H1 (cell line): ENCODE measurements at regions not wholly inside any gene's neighbourhood (a gene's known extent, or its start where the extent isn't known, plus 50 kb on each side); places are given as distances from the start of the nearest gene placed in this dataset.

Experiments
- CTCF ChIA-PET: fragments of 300-600 bp; sonication (Branson Sonifier 250); formaldehyde crosslinking; loops from one replicate; lab custom pipeline; 2021; ENCODE audit not compliant: partially characterized antibody; lab: Charles Lee
- POLR2A ChIA-PET: fragments of 300-600 bp; sonication (Branson Sonifier 250); formaldehyde crosslinking; loops from one replicate; lab custom pipeline; 2021; ENCODE audit warnings: inconsistent platforms; ENCODE audit not compliant: partially characterized antibody; lab: Charles Lee
- DNase-seq, 2 experiments: peaks; one replicate each; pipeline versions ENCODE4 v3.0.0 to v3.0.0-alpha.2; 2010 to 2022; ENCODE audit warnings: low spot score in 2 of 2, low read depth in 1 of 2, mixed read lengths in 1 of 2
- FAIRE-seq: peaks from 2 replicates; lab custom pipeline; 2011; peaks lifted over from hg19 to GRCh38; lab: Jason Lieb, UNC
- H2AFZ ChIP-seq: 2 replicates; pipeline ENCODE4 v1.8.1; 2012; ENCODE audit warnings: low read length, inconsistent platforms
- H2AK5ac ChIP-seq: 2 replicates; pipeline ENCODE4 v1.6.1; 2013; ENCODE audit warnings: low read depth, low read length
- H2BK120ac ChIP-seq: replicated peaks from 2 replicates; pipeline ENCODE3; 2013; ENCODE audit warnings: low read depth, low read length, inconsistent platforms
- H2BK12ac ChIP-seq: 2 replicates; pipeline ENCODE4 v1.6.1; 2013; ENCODE audit warnings: low read depth, low read length
- H2BK15ac ChIP-seq: 2 replicates; pipeline ENCODE4 v1.6.1; 2013; ENCODE audit warnings: low read length
- H2BK20ac ChIP-seq: 2 replicates; pipeline ENCODE4 v1.6.1; 2013; ENCODE audit warnings: low read length
- H2BK5ac ChIP-seq: 2 replicates; pipeline ENCODE4 v1.6.1; 2013; ENCODE audit warnings: low read depth, low read length
- H3K14ac ChIP-seq: 2 replicates; pipeline ENCODE4 v1.6.1; 2013; ENCODE audit warnings: inconsistent platforms; ENCODE audit not compliant: insufficient read length
- H3K18ac ChIP-seq: 2 replicates; pipeline ENCODE4 v1.6.1; 2013; ENCODE audit warnings: low read length; ENCODE audit errors: extremely low read depth
- H3K23ac ChIP-seq: 2 replicates; pipeline ENCODE4 v1.6.1; 2013; ENCODE audit warnings: inconsistent platforms; ENCODE audit not compliant: insufficient read length
- H3K23me2 ChIP-seq: 2 replicates; pipeline ENCODE4 v1.6.1; 2013; ENCODE audit warnings: low read depth, low read length
- H3K27ac ChIP-seq: 2 replicates; pipeline ENCODE4 v1.6.1; 2011; ENCODE audit warnings: low read depth, low read length, inconsistent platforms
- H3K27me3 ChIP-seq, 4 experiments: replicated peaks in 1 of 4; 1 replicate in 1 of 4; 2 replicates in 3 of 4; pipeline versions ENCODE4 v1.6.1 to v1.8.1; 2011 to 2013; ENCODE audit warnings: low read length in 3 of 4, mild to moderate bottlenecking in 3 of 4, inconsistent platforms in 2 of 4, mixed read lengths in 2 of 4, moderate library complexity in 1 of 4; ENCODE audit not compliant: control insufficient read depth in 3 of 4, insufficient read depth in 3 of 4; ENCODE audit errors: extremely low read depth in 1 of 4
- H3K36me3 ChIP-seq, 4 experiments: 2 replicates each; pipeline versions ENCODE4 v1.6.1 to v1.8.1; 2011 to 2013; ENCODE audit warnings: mild to moderate bottlenecking in 4 of 4, low read length in 3 of 4, moderate library complexity in 2 of 4, control low read depth in 1 of 4, inconsistent platforms in 1 of 4; ENCODE audit not compliant: insufficient read depth in 4 of 4, control insufficient read depth in 2 of 4
- H3K4ac ChIP-seq: replicated peaks from 2 replicates; pipeline ENCODE3; 2013; ENCODE audit warnings: low read length, low read depth, mixed read lengths, inconsistent platforms; ENCODE audit not compliant: insufficient read length
- H3K4me1 ChIP-seq, 4 experiments: replicated peaks in 1 of 4; 1 replicate in 1 of 4; 2 replicates in 3 of 4; pipeline versions ENCODE4 v1.6.1 to v1.8.1; 2011 to 2013; ENCODE audit warnings: low read length in 3 of 4, inconsistent platforms in 2 of 4, mixed read lengths in 1 of 4; ENCODE audit not compliant: insufficient read depth in 4 of 4, control insufficient read depth in 3 of 4
- H3K4me2 ChIP-seq, 2 experiments: 2 replicates each; pipeline versions ENCODE4 v1.6.1 to v1.8.1; 2011 to 2013; ENCODE audit warnings: low read depth in 2 of 2, low read length in 2 of 2, control low read depth in 1 of 2, inconsistent platforms in 1 of 2, mild to moderate bottlenecking in 1 of 2; ENCODE audit not compliant: insufficient read depth in 1 of 2
- H3K4me3 ChIP-seq, 4 experiments: fragments of 200-600, 300-600 bp in 1 of 4; sonication (generic), shearing (Covaris generic), sonication (Bioruptor Twin) in 1 of 4; 2 replicates each; pipeline versions ENCODE4 v1.5.1 to v1.8.1; 2011 to 2016; ENCODE audit warnings: low read length in 4 of 4, low read depth in 3 of 4, control low read depth in 2 of 4, inconsistent platforms in 2 of 4, mild to moderate bottlenecking in 2 of 4, mixed read lengths in 1 of 4, moderate library complexity in 1 of 4; ENCODE audit not compliant: insufficient read depth in 2 of 4; ENCODE audit errors: extremely low read depth in 1 of 4
- H3K56ac ChIP-seq: replicated peaks from 2 replicates; pipeline ENCODE3; 2013; ENCODE audit warnings: low read depth, mild to moderate bottlenecking, mixed read lengths, low read length, inconsistent platforms; ENCODE audit not compliant: insufficient read length
- H3K79me1 ChIP-seq: 2 replicates; pipeline ENCODE4 v1.6.1; 2013; ENCODE audit warnings: low read depth, low read length, control low read depth
- H3K79me2 ChIP-seq, 2 experiments: 2 replicates each; pipeline versions ENCODE4 v1.6.1 to v1.8.1; 2012 to 2013; ENCODE audit warnings: low read length in 2 of 2, mild to moderate bottlenecking in 2 of 2, inconsistent platforms in 1 of 2; ENCODE audit not compliant: insufficient read depth in 2 of 2, control insufficient read depth in 1 of 2
- H3K9ac ChIP-seq, 4 experiments: replicated peaks in 1 of 4; 1 replicate in 1 of 4; 2 replicates in 3 of 4; pipeline versions ENCODE4 v1.6.1 to v1.8.1; 2011 to 2013; ENCODE audit warnings: low read depth in 3 of 4, low read length in 3 of 4, control low read depth in 2 of 4, mild to moderate bottlenecking in 2 of 4, moderate library complexity in 2 of 4, inconsistent platforms in 1 of 4; ENCODE audit errors: extremely low read depth in 1 of 4
- H3K9me3 ChIP-seq, 2 experiments: 2 replicates each; pipeline versions ENCODE4 v1.6.1 to v1.8.1; 2012 to 2013; ENCODE audit warnings: mild to moderate bottlenecking in 2 of 2, moderate library complexity in 2 of 2, control low read depth in 1 of 2, inconsistent platforms in 1 of 2, low read depth in 1 of 2, low read length in 1 of 2, mixed read lengths in 1 of 2; ENCODE audit not compliant: insufficient read depth in 2 of 2
- H4K20me1 ChIP-seq, 2 experiments: replicated peaks in 1 of 2; 2 replicates each; pipeline versions ENCODE3 to v1.8.1; 2011 to 2013; ENCODE audit warnings: inconsistent platforms in 2 of 2, low read length in 2 of 2, mild to moderate bottlenecking in 1 of 2; ENCODE audit not compliant: insufficient read depth in 2 of 2, control insufficient read depth in 1 of 2
- H4K5ac ChIP-seq: 2 replicates; pipeline ENCODE4 v1.6.1; 2013; ENCODE audit warnings: low read length, low read depth, mixed read lengths, inconsistent platforms; ENCODE audit not compliant: insufficient read length
- H4K8ac ChIP-seq: 2 replicates; pipeline ENCODE4 v1.8.0; 2013; ENCODE audit warnings: mild to moderate bottlenecking, moderate library complexity, low read length, inconsistent platforms; ENCODE audit not compliant: insufficient read depth; ENCODE audit errors: extremely low read depth
- H4K91ac ChIP-seq: replicated peaks from 2 replicates; pipeline ENCODE3; 2013; ENCODE audit warnings: low read length, mixed read lengths, inconsistent platforms; ENCODE audit not compliant: insufficient read length
- ASH2L ChIP-seq: fragments of 200-600, 300-600 bp; sonication (generic); IDR thresholded peaks from one replicate; pipeline ENCODE4 v1.7.1; 2017; ENCODE audit warnings: low read length
- BRCA1 ChIP-seq: IDR thresholded peaks from 2 replicates; pipeline ENCODE4 v1.6.1; 2012; ENCODE audit warnings: low read depth, low read length, improper control_type of control experiment
- CEBPB ChIP-seq: IDR thresholded peaks from 2 replicates; pipeline ENCODE4 v1.6.1; 2012; ENCODE audit warnings: low read depth, low read length
- CHD1 ChIP-seq: IDR thresholded peaks from 2 replicates; pipeline ENCODE4 v1.6.1; 2012; ENCODE audit warnings: low read depth, low read length, improper control_type of control experiment
- POLR2A ChIP-seq, 2 experiments: IDR thresholded peaks; 1 replicate in 1 of 2; 2 replicates in 1 of 2; pipeline ENCODE4 v1.6.1; 2011; ENCODE audit warnings: low read depth in 2 of 2, low read length in 2 of 2, mild to moderate bottlenecking in 2 of 2; ENCODE audit errors: control extremely low read depth in 1 of 2
- RNF2 ChIP-seq: fragments of 200-900, 300-1000 bp; sonication (generic); IDR thresholded peaks from 2 replicates; pipeline ENCODE4 v1.7.1; 2016; ENCODE audit warnings: borderline replicate concordance, low read depth, mild to moderate bottlenecking, antibody characterized with exemption, low read length; ENCODE audit not compliant: poor library complexity, severe bottlenecking; ENCODE audit errors: missing control alignments
- RXRA ChIP-seq: IDR thresholded peaks from 2 replicates; pipeline ENCODE4 v1.6.1; 2011; ENCODE audit warnings: low read depth, mild to moderate bottlenecking, low read length, moderate library complexity; ENCODE audit not compliant: insufficient read depth
- SIN3A ChIP-seq, 2 experiments: IDR thresholded peaks in 1 of 2; conservative IDR thresholded peaks in 1 of 2; 2 replicates each; pipeline ENCODE4 v1.6.1; 2011 to 2012; ENCODE audit warnings: low read length in 2 of 2, improper control_type of control experiment in 1 of 2, low read depth in 1 of 2, mild to moderate bottlenecking in 1 of 2
- SUZ12 ChIP-seq: fragments of 200-600 bp; sonication (generic); IDR thresholded peaks from 2 replicates; pipeline ENCODE4 v1.6.1; 2012; ENCODE audit warnings: mild to moderate bottlenecking, inconsistent platforms, low read length, moderate library complexity, mixed read lengths
- TAF1 ChIP-seq: IDR thresholded peaks from 2 replicates; pipeline ENCODE4 v1.6.1; 2011; ENCODE audit warnings: mild to moderate bottlenecking, low read depth, low read length
- TBP ChIP-seq: IDR thresholded peaks from 2 replicates; pipeline ENCODE4 v1.6.1; 2011; ENCODE audit warnings: low read depth, low read length, improper control_type of control experiment
- TEAD4 ChIP-seq: IDR thresholded peaks from 2 replicates; pipeline ENCODE4 v1.6.1; 2012; ENCODE audit warnings: low read depth, low read length, inconsistent platforms, mixed read lengths
- WGBS, 2 experiments: shearing (Covaris generic) in 1 of 2; methylation state at CpG; one replicate each; pipeline versions ENCODE4 v1.1.6 to v1.1.7; 2013 to 2015; ENCODE audit warnings: low lambda C conversion rate in 2 of 2, mixed read lengths in 2 of 2, inconsistent platforms in 1 of 2, low coverage in 1 of 2, missing lambda C conversion rate in 1 of 2; ENCODE audit not compliant: insufficient replicate concordance in 2 of 2, insufficient coverage in 1 of 2, insufficient read length in 1 of 2; ENCODE audit errors: extremely low coverage in 1 of 2, missing lambda C conversion rate in 1 of 2; 5-methylcytosine and 5-hydroxymethylcytosine counted together
- TF ChIP-seq, protein P1 (sequence below): IDR thresholded peaks from 2 replicates; pipeline ENCODE4 v1.6.1; 2011; ENCODE audit warnings: low read length, improper control_type of control experiment
- TF ChIP-seq, protein P2 (sequence below): IDR thresholded peaks from 2 replicates; pipeline ENCODE4 v1.6.1; 2012; ENCODE audit warnings: inconsistent platforms

DNA sequence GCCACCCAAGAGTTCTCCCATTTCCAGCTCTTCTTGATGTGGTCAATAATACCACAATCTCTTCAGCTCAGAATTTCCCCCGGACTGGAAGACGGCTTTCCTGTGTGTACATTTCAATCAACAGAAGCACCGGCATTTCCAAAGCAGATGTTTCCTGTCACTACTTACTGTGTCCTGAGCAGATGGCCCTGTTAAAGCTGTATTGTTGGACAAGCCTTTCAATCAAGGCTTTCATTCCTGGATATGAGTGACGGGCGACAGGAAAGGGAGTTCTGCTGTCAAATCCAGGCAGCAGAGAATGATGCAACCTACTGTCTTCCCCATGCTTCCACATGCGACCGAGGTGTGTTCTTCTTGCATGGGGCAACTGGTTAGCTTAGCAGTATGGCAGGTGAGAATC, 76.4 kb upstream of the CCDC60 start:
- Histone ChIP-seq H3K79me1 (no peaks in the 10 kb centered on the region), H3K27me3 (peaks cover 0 to 2% (median 0%) of the 10 kb centered on the region in 4 experiments; a peak in 1 of 7 replicates), H3K9ac (no peak overlapping the region), H3K9me3 (no peaks in the 10 kb centered on the region), H2BK120ac (no peak overlapping the region), H3K27ac (no peak overlapping the region), H3K14ac (no peak overlapping the region), H2BK5ac (no peak overlapping the region), H2BK12ac (no peak overlapping the region), H2AFZ (0 out of 2 replicates have a peak overlapping the region, but pooled peaks have one; percentile 48), H4K8ac (no peak overlapping the region), H4K91ac (no peak overlapping the region), H2AK5ac (no peak overlapping the region), H3K23me2 (no peaks in the 10 kb centered on the region), H4K20me1 (no peaks in the 10 kb centered on the region), H3K4ac (no peak overlapping the region), H3K18ac (no peak overlapping the region), H3K4me3 (no peak overlapping the region), H3K56ac (no peak overlapping the region), H4K5ac (no peak overlapping the region), H3K79me2 (no peaks in the 10 kb centered on the region), H3K4me2 (no peak overlapping the region), H2BK15ac (no peak overlapping the region), H3K36me3 (no peaks in the 10 kb centered on the region), H3K4me1 (no peaks in the 10 kb centered on the region; a peak in 1 of 7 replicates), H3K23ac (no peak overlapping the region), H2BK20ac (no peak overlapping the region)
- FAIRE-seq (no peak), DNase-seq (no peak)
- POLR2A ChIA-PET = interaction anchor here (1.3 kb wide), 1 partner anchor 9 kb away, joined by 4 read pairs; no protein-coding TSS in a partner anchor
- CTCF ChIA-PET = interaction anchor here (0.7 to 4.2 kb wide), 4 partner anchors 17 to 237 kb away, joined by 3 to 19 read pairs (median 4); no protein-coding TSS in a partner anchor
- WGBS, 2 experiments = 91% methylated on average over 7 of the region's 7 CpGs; no CpG with 5 or more reads in 1 of the 2 experiments
- TF ChIP-seq, protein P1, sequence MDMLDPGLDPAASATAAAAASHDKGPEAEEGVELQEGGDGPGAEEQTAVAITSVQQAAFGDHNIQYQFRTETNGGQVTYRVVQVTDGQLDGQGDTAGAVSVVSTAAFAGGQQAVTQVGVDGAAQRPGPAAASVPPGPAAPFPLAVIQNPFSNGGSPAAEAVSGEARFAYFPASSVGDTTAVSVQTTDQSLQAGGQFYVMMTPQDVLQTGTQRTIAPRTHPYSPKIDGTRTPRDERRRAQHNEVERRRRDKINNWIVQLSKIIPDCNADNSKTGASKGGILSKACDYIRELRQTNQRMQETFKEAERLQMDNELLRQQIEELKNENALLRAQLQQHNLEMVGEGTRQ = no peak
- no peak for TF ChIP-seq RNF2
- TF ChIP-seq, protein P2, sequence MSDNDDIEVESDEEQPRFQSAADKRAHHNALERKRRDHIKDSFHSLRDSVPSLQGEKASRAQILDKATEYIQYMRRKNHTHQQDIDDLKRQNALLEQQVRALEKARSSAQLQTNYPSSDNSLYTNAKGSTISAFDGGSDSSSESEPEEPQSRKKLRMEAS = no peak
- TF ChIP-seq CHD1 = no peak
- no peak for TF ChIP-seq SUZ12
- TF ChIP-seq CEBPB = no peak
- TF ChIP-seq ASH2L = no peak
- TF ChIP-seq BRCA1 = no peak
- TF ChIP-seq RXRA = no peak
- TF ChIP-seq TEAD4 = no peak
- no peak for TF ChIP-seq SIN3A (conservative IDR thresholded peaks at IDR 0.05 in 1 of 2, IDR thresholded peaks at IDR 0.05 in 1 of 2; ENCODE audit: low read depth in 1 of 2, low read length in 2 of 2)
- no peak for TF ChIP-seq TAF1
- no peak for TF ChIP-seq TBP
- TF ChIP-seq POLR2A (IDR thresholded peaks at IDR 0.05; ENCODE audit: control extremely low read depth in 1 of 2, low read depth in 2 of 2, low read length in 2 of 2) = no peak
